ENCODE measurements at regions not wholly inside any gene's neighbourhood (a gene's known extent, or its start where the extent isn't known, plus 50 kb on each side); places are given as distances from the start of the nearest gene placed in this dataset.

- TF ChIP-seq, protein P1, sequence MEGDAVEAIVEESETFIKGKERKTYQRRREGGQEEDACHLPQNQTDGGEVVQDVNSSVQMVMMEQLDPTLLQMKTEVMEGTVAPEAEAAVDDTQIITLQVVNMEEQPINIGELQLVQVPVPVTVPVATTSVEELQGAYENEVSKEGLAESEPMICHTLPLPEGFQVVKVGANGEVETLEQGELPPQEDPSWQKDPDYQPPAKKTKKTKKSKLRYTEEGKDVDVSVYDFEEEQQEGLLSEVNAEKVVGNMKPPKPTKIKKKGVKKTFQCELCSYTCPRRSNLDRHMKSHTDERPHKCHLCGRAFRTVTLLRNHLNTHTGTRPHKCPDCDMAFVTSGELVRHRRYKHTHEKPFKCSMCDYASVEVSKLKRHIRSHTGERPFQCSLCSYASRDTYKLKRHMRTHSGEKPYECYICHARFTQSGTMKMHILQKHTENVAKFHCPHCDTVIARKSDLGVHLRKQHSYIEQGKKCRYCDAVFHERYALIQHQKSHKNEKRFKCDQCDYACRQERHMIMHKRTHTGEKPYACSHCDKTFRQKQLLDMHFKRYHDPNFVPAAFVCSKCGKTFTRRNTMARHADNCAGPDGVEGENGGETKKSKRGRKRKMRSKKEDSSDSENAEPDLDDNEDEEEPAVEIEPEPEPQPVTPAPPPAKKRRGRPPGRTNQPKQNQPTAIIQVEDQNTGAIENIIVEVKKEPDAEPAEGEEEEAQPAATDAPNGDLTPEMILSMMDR (IDR thresholded peaks at IDR 0.05), result no peak
- TF ChIP-seq, protein P2, sequence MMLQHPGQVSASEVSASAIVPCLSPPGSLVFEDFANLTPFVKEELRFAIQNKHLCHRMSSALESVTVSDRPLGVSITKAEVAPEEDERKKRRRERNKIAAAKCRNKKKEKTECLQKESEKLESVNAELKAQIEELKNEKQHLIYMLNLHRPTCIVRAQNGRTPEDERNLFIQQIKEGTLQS (CRISPR knock-in tag; conservative IDR thresholded peaks at IDR 0.05), result no peak
- TF ChIP-seq NR2C2 (CRISPR knock-in tag; IDR thresholded peaks at IDR 0.05), result no peak
- no peak for TF ChIP-seq ZNF121 (CRISPR knock-in tag; IDR thresholded peaks at IDR 0.05)
- TF ChIP-seq, protein P3, sequence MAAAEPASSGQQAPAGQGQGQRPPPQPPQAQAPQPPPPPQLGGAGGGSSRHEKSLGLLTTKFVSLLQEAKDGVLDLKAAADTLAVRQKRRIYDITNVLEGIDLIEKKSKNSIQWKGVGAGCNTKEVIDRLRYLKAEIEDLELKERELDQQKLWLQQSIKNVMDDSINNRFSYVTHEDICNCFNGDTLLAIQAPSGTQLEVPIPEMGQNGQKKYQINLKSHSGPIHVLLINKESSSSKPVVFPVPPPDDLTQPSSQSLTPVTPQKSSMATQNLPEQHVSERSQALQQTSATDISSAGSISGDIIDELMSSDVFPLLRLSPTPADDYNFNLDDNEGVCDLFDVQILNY (CRISPR knock-in tag; IDR thresholded peaks at IDR 0.05), result no peak
- no peak for TF ChIP-seq FOXJ3 (CRISPR knock-in tag; IDR thresholded peaks at IDR 0.05; ENCODE audit: borderline replicate concordance)
- TF ChIP-seq ATF2 (CRISPR knock-in tag; IDR thresholded peaks at IDR 0.05; ENCODE audit: borderline replicate concordance, low read depth), result no peak
- TF ChIP-seq PRRX2 (CRISPR knock-in tag; IDR thresholded peaks at IDR 0.05), result no peak
Measured at GRCh38 chr1:191536791-191537429, 621.4 kb upstream of the RGS18 start.
